ENCODE measurements at regions not wholly inside any gene's neighbourhood (a gene's known extent, or its start where the extent isn't known, plus 50 kb on each side); places are given as distances from the start of the nearest gene placed in this dataset.

- DNase-seq, result no peak
Measured at GRCh38 chr11:111194860-111195568, 50.5 kb upstream of the POU2AF2 start.

GRCh38 chr11:111193924-111194490 lies 51.5 kb upstream of the POU2AF2 start:
- no peak for DNase-seq

- no peak for DNase-seq
Measured at GRCh38 chr11:111189466-111189865, 56.1 kb upstream of the POU2AF2 start.

GRCh38 chr11:111186308-111186915 lies 59.1 kb upstream of the POU2AF2 start:
- DNase-seq, result no peak

GRCh38 chr11:111185266-111185665 lies 60.3 kb upstream of the POU2AF2 start:
- DNase-seq, result no peak

- DNase-seq, result no peak
Measured at GRCh38 chr11:111183706-111184105, 61.8 kb upstream of the POU2AF2 start.

GRCh38 chr11:111179184-111179910 lies 66.2 kb upstream of the POU2AF2 start:
- no peak for DNase-seq

GRCh38 chr11:111177037-111177871 lies 68.3 kb upstream of the POU2AF2 start:
- no peak for DNase-seq

- no peak for DNase-seq
Measured at GRCh38 chr11:111176603-111177002, 68.9 kb upstream of the POU2AF2 start.

- no peak for DNase-seq
Measured at GRCh38 chr11:111173221-111173620, 72.3 kb upstream of the POU2AF2 start.

GRCh38 chr11:111172321-111172862 lies 73.1 kb upstream of the POU2AF2 start:
- no peak for DNase-seq

GRCh38 chr11:111170761-111171379 lies 74.7 kb upstream of the POU2AF2 start:
- DNase-seq, result no peak

- DNase-seq, result no peak
Measured at GRCh38 chr11:111169367-111169766, 76.2 kb upstream of the POU2AF2 start.

GRCh38 chr11:111168871-111169270 lies 76.7 kb upstream of the POU2AF2 start:
- DNase-seq, result no peak

GRCh38 chr11:111167666-111168065 lies 77.9 kb upstream of the POU2AF2 start:
- DNase-seq, result no peak

- DNase-seq, result no peak
Measured at GRCh38 chr11:111166598-111166997, 78.9 kb upstream of the POU2AF2 start.

GRCh38 chr11:111162305-111162704 lies 83.2 kb upstream of the POU2AF2 start:
- DNase-seq, result no peak

GRCh38 chr11:111157571-111157970 lies 88.0 kb upstream of the POU2AF2 start:
- no peak for DNase-seq

GRCh38 chr11:111155021-111155420 lies 90.5 kb upstream of the POU2AF2 start:
- DNase-seq, result no peak

- no peak for DNase-seq
Measured at GRCh38 chr11:111153194-111153593, 92.3 kb upstream of the POU2AF2 start.

- no peak for DNase-seq
Measured at GRCh38 chr11:111148953-111149352, 96.6 kb upstream of the POU2AF2 start.

GRCh38 chr11:111148121-111148520 lies 97.4 kb upstream of the POU2AF2 start:
- DNase-seq, result no peak

Measured in NCI-H1694 (cell line).